Liver (tissue), 3 donors: ENCODE measurements at regions not wholly inside any gene's neighbourhood (a gene's known extent, or its start where the extent isn't known, plus 50 kb on each side); places are given as distances from the start of the nearest gene placed in this dataset.

ENCODE experiments used
- CTCF ChIP-seq: fragments of 150-350 bp; IDR thresholded peaks from 2 replicates; pipeline ENCODE4 v1.5.1; 2017; ENCODE audit warnings: improper control_type of control experiment, low read depth, low read length; ENCODE audit not compliant: missing input control
- GABPA ChIP-seq, 2 donors: IDR thresholded peaks in 1 of 2; conservative IDR thresholded peaks in 1 of 2; 2 replicates each; pipeline ENCODE4 v1.6.1; 2016; ENCODE audit warnings: antibody characterized with exemption in 2 of 2, mild to moderate bottlenecking in 1 of 2, moderate library complexity in 1 of 2
- donor health status: healthy.
- donor health status: healthy.

GRCh38 chr10:83458611-83459010 lies 680.7 kb upstream of the GHITM start:
- TF ChIP-seq CTCF = no peak
- no peak for TF ChIP-seq GABPA (IDR thresholded peaks at IDR 0.05 in 1 of 2, conservative IDR thresholded peaks at IDR 0.05 in 1 of 2)
